HG03439 (cell line): ENCODE measurements at regions not wholly inside any gene's neighbourhood (a gene's known extent, or its start where the extent isn't known, plus 50 kb on each side); places are given as distances from the start of the nearest gene placed in this dataset.
"Not testable (repeated sequence)": the region's sequence is repeated elsewhere in the genome, so short reads cannot be mapped to it uniquely, and the experiment has no call there.

Experiments
- ATAC-seq: cut with Tn5 transposase; IDR thresholded peaks from one replicate; pipeline ENCODE4 v1.9.1; 2021; ENCODE audit warnings: mild to moderate bottlenecking, moderate library complexity; ENCODE audit not compliant: unreplicated experiment

GRCh38 chr9:38170155-38170554, 101.1 kb upstream of the SHB start:
- ATAC-seq, result not testable (repeated sequence)

- ATAC-seq, result no peak
Observed at GRCh38 chr9:38166501-38166900, 97.5 kb upstream of the SHB start.

- ATAC-seq, result no peak
Observed at GRCh38 chr9:38164659-38165221, 95.7 kb upstream of the SHB start.

- no peak for ATAC-seq
Observed at GRCh38 chr9:38163518-38163917, 94.5 kb upstream of the SHB start.

- ATAC-seq, result no peak
Observed at GRCh38 chr9:38162332-38163211, 93.5 kb upstream of the SHB start.

- ATAC-seq, result no peak
Observed at GRCh38 chr9:38160613-38161215, 91.7 kb upstream of the SHB start.

- ATAC-seq, result no peak
Observed at GRCh38 chr9:38159599-38159998, 90.6 kb upstream of the SHB start.

- ATAC-seq, result no peak
Observed at GRCh38 chr9:38158628-38159027, 89.6 kb upstream of the SHB start.

GRCh38 chr9:38157711-38158110, 88.7 kb upstream of the SHB start:
- no peak for ATAC-seq

GRCh38 chr9:38154501-38155421, 85.7 kb upstream of the SHB start:
- ATAC-seq, result no peak

GRCh38 chr9:38153910-38154291, 84.9 kb upstream of the SHB start:
- ATAC-seq, result no peak

- no peak for ATAC-seq
Observed at GRCh38 chr9:38153152-38153909, 84.3 kb upstream of the SHB start.

GRCh38 chr9:38149647-38150046, 80.6 kb upstream of the SHB start:
- ATAC-seq, result no peak

- no peak for ATAC-seq
Observed at GRCh38 chr9:38146844-38147243, 77.8 kb upstream of the SHB start.

GRCh38 chr9:38145526-38146053, 76.6 kb upstream of the SHB start:
- no peak for ATAC-seq

GRCh38 chr9:38144421-38144820, 75.4 kb upstream of the SHB start:
- ATAC-seq, result no peak

GRCh38 chr9:38141746-38142591, 72.9 kb upstream of the SHB start:
- no peak for ATAC-seq

- no peak for ATAC-seq
Observed at GRCh38 chr9:38138276-38138675, 69.2 kb upstream of the SHB start.

GRCh38 chr9:38137342-38137741, 68.3 kb upstream of the SHB start:
- no peak for ATAC-seq
